AG04450 (cell line): ENCODE measurements at regions not wholly inside any gene's neighbourhood (a gene's known extent, or its start where the extent isn't known, plus 50 kb on each side); places are given as distances from the start of the nearest gene placed in this dataset.

ENCODE experiments used
- CTCF ChIA-PET: fragments of 300-600, 350-600 bp; formaldehyde crosslinking; extraction: SDS; loops from one replicate; lab custom pipeline; 2022; ENCODE audit warnings: antibody characterized with exemption, inconsistent platforms; lab: Charles Lee
- POLR2A ChIA-PET: fragments of 350-600 bp; formaldehyde crosslinking; extraction: SDS; loops from one replicate; lab custom pipeline; 2021; ENCODE audit warnings: antibody characterized with exemption, inconsistent platforms; lab: Yijun Ruan, JAX
- DNase-seq: peaks from one replicate; pipeline ENCODE4 v3.0.0-alpha.2; 2011; ENCODE audit warnings: low read depth, low spot score
- H3K27ac ChIP-seq: one replicate; pipeline ENCODE4 v1.5.1; 2012; ENCODE audit warnings: low read depth, low read length, control low read depth
- H3K27me3 ChIP-seq: one replicate; pipeline ENCODE4 v1.6.0; 2012; ENCODE audit warnings: low read length; ENCODE audit not compliant: control insufficient read depth, insufficient read depth
- H3K4me3 ChIP-seq: 2 replicates; pipeline ENCODE4 v1.5.1; 2011; ENCODE audit warnings: mild to moderate bottlenecking, low read depth, low read length, control low read depth
- H3K9me3 ChIP-seq: 2 replicates; pipeline ENCODE4 v1.5.1; 2012; ENCODE audit warnings: low read length; ENCODE audit not compliant: control insufficient read depth, insufficient read depth
- CTCF ChIP-seq: IDR thresholded peaks from 2 replicates; pipeline ENCODE4 v1.5.1; 2011; ENCODE audit warnings: low read depth, low read length, control low read depth, inconsistent platforms

- Histone ChIP-seq H3K4me3 (no peak overlapping the region), H3K27ac (no peak overlapping the region), H3K27me3 (no peaks in the 10 kb centered on the region), H3K9me3 (no peaks in the 10 kb centered on the region)
- ChIA-PET POLR2A (no interaction called here), CTCF (no interaction called here)
- DNase-seq: no peak
- TF ChIP-seq CTCF: no peak
Observed at GRCh38 chr1:147434921-147435320, 106.4 kb upstream of the BCL9 start.

GRCh38 chr1:147444381-147444780 is 96.9 kb upstream of the BCL9 start:
- TF ChIP-seq CTCF: no peak
- Histone ChIP-seq H3K9me3 (no peaks in the 10 kb centered on the region), H3K27me3 (no peaks in the 10 kb centered on the region), H3K4me3 (no peak overlapping the region), H3K27ac (no peak overlapping the region)
- POLR2A ChIA-PET: no interaction called here
- DNase-seq: no peak
- CTCF ChIA-PET: no interaction called here

GRCh38 chr1:147451628-147452027 is 89.7 kb upstream of the BCL9 start:
- ChIA-PET CTCF (no interaction called here), POLR2A (no interaction called here)
- Histone ChIP-seq H3K9me3 (no peaks in the 10 kb centered on the region), H3K27ac (no peak overlapping the region), H3K4me3 (no peak overlapping the region), H3K27me3 (no peaks in the 10 kb centered on the region)
- no peak for DNase-seq
- TF ChIP-seq CTCF: no peak

- Histone ChIP-seq H3K9me3 (no peaks in the 10 kb centered on the region), H3K4me3 (no peak overlapping the region), H3K27me3 (no peaks in the 10 kb centered on the region), H3K27ac (no peak overlapping the region)
- ChIA-PET POLR2A (no interaction called here), CTCF (interaction anchor here (0.8 to 1.0 kb wide), 2 partner anchors 20 to 62 kb away, joined by 3 read pairs; no protein-coding TSS in a partner anchor)
- DNase-seq: no peak
- TF ChIP-seq CTCF: no peak
Observed at GRCh38 chr1:147452809-147453208, 88.5 kb upstream of the BCL9 start.

- POLR2A ChIA-PET: no interaction called here
Observed at GRCh38 chr1:147463022-147463421, 78.3 kb upstream of the BCL9 start.

More at GRCh38 chr1:147463022-147463421, 78.3 kb upstream of the BCL9 start:
- H3K4me3 ChIP-seq: no peak overlapping the region
- H3K9me3 ChIP-seq: no peaks in the 10 kb centered on the region
- H3K27me3 ChIP-seq: no peaks in the 10 kb centered on the region
- TF ChIP-seq CTCF: no peak
- DNase-seq: no peak
- no peak overlapping the region for H3K27ac ChIP-seq
- CTCF ChIA-PET: no interaction called here
